K562 (cell line): ENCODE measurements at regions not wholly inside any gene's neighbourhood (a gene's known extent, or its start where the extent isn't known, plus 50 kb on each side); places are given as distances from the start of the nearest gene placed in this dataset.

Source experiments
- BCL6 ChIP-seq: fragments of 250-450 bp; sonication (Bioruptor Pico); IDR thresholded peaks from 2 replicates; pipeline ENCODE4 v1.4.0; 2020
- CTCF ChIP-seq, 3 experiments: IDR thresholded peaks in 2 of 3; conservative IDR thresholded peaks in 1 of 3; 2 replicates each; pipeline ENCODE4 v1.5.1; 2011 to 2012; ENCODE audit warnings: low read length in 3 of 3, mild to moderate bottlenecking in 3 of 3, control low read depth in 2 of 3, improper control_type of control experiment in 1 of 3, inconsistent platforms in 1 of 3, low read depth in 1 of 3, mixed read lengths in 1 of 3, moderate library complexity in 1 of 3; ENCODE audit not compliant: insufficient read depth in 2 of 3
- DNMT1 ChIP-seq: fragments of 450-650 bp; IDR thresholded peaks from 2 replicates; pipeline ENCODE4 v1.6.1; 2016; ENCODE audit warnings: antibody characterized with exemption, mild to moderate bottlenecking
- EP300 ChIP-seq: IDR thresholded peaks from 2 replicates; pipeline ENCODE4 v1.6.1; 2012; ENCODE audit warnings: low read length, improper control_type of control experiment
- HNRNPUL1 ChIP-seq: fragments of 200-400 bp; formaldehyde crosslinking; IDR thresholded peaks from 2 replicates; pipeline ENCODE4 v1.6.1; 2017; ENCODE audit warnings: low read length
- MAX ChIP-seq: sonication (generic); formaldehyde crosslinking; IDR thresholded peaks from 2 replicates; pipeline ENCODE4 v1.9.0; 2022; ENCODE audit warnings: mild to moderate bottlenecking, missing genetic modification reagents
- REST ChIP-seq, 2 experiments: fragments of 450-650 bp; formaldehyde crosslinking in 1 of 2; IDR thresholded peaks; 2 replicates each; pipeline versions ENCODE4 v1.4.0 to v1.6.1; 2014 to 2020; ENCODE audit warnings: mild to moderate bottlenecking in 2 of 2, borderline replicate concordance in 1 of 2, low read depth in 1 of 2
- SIN3A ChIP-seq, 2 experiments: fragments of 150-350 bp in 1 of 2; IDR thresholded peaks; 2 replicates each; pipeline ENCODE4 v1.6.1; 2011 to 2016; ENCODE audit warnings: borderline replicate concordance in 2 of 2, low read depth in 2 of 2, low read length in 2 of 2, mild to moderate bottlenecking in 2 of 2, moderate library complexity in 2 of 2; ENCODE audit not compliant: control insufficient read depth in 1 of 2
- SIX5 ChIP-seq, 2 experiments: IDR thresholded peaks; 2 replicates each; pipeline ENCODE4 v1.6.1; 2011; ENCODE audit warnings: low read length in 2 of 2, borderline replicate concordance in 1 of 2, low read depth in 1 of 2, mild to moderate bottlenecking in 1 of 2, moderate library complexity in 1 of 2; ENCODE audit not compliant: insufficient read depth in 1 of 2
- SNAPC5 ChIP-seq: fragments of 250-450 bp; sonication (Bioruptor Pico); IDR thresholded peaks from 2 replicates; pipeline ENCODE4 v1.8.0; 2021; ENCODE audit warnings: moderate library complexity, mild to moderate bottlenecking, inconsistent platforms
- SP1 ChIP-seq: sonication (generic); formaldehyde crosslinking; IDR thresholded peaks from 2 replicates; pipeline ENCODE4 v1.8.1; 2022; ENCODE audit warnings: mild to moderate bottlenecking, missing genetic modification reagents
- TARDBP ChIP-seq: fragments of 450-650 bp; IDR thresholded peaks from 2 replicates; pipeline ENCODE4 v1.6.1; 2016

- TF ChIP-seq BCL6 (CRISPR knock-in tag), result no peak
- TF ChIP-seq SIX5 (IDR thresholded peaks at IDR 0.05; ENCODE audit: borderline replicate concordance in 1 of 2, insufficient read depth in 1 of 2, low read depth in 1 of 2, low read length in 2 of 2), result no peak
- TF ChIP-seq HNRNPUL1, result no peak
- no peak for TF ChIP-seq SP1 (CRISPR knock-in tag)
- TF ChIP-seq CTCF (IDR thresholded peaks at IDR 0.05 in 2 of 3, conservative IDR thresholded peaks at IDR 0.05 in 1 of 3; ENCODE audit: insufficient read depth in 2 of 3, low read depth in 1 of 3, low read length in 3 of 3), result no peak
- TF ChIP-seq DNMT1, result no peak
- no peak for TF ChIP-seq MAX (CRISPR knock-in tag)
- TF ChIP-seq SNAPC5 (CRISPR knock-in tag), result no peak
- TF ChIP-seq SIN3A (IDR thresholded peaks at IDR 0.05; ENCODE audit: borderline replicate concordance in 2 of 2, control insufficient read depth in 1 of 2, low read depth in 2 of 2, low read length in 2 of 2), result no peak
- no peak for TF ChIP-seq REST (IDR thresholded peaks at IDR 0.05; ENCODE audit: borderline replicate concordance)
- TF ChIP-seq REST (CRISPR knock-in tag; IDR thresholded peaks at IDR 0.05; ENCODE audit: low read depth), result no peak
- TF ChIP-seq EP300, result no peak
- no peak for TF ChIP-seq TARDBP
Observed at GRCh38 chr9:129250786-129251185, 72.7 kb upstream of the IER5L start.
